ENCODE measurements at regions not wholly inside any gene's neighbourhood (a gene's known extent, or its start where the extent isn't known, plus 50 kb on each side); places are given as distances from the start of the nearest gene placed in this dataset.

GRCh38 chr9:28203036-28203435, 629.8 kb upstream of the C9orf72 start:
- no peaks in the 10 kb centered on the region for H3K9me3 ChIP-seq
- 72 to 83% methylated on average over 1 of the region's 1 CpG for WGBS, 2 donors
- no peak overlapping the region for H3K4me3 ChIP-seq
- intact Hi-C loops (cut with DNase I; ENCODE audit: low total_unique reads), result no loop called here
- no peaks in the 10 kb centered on the region for H3K27me3 ChIP-seq
- TF ChIP-seq CTCF (IDR thresholded peaks at IDR 0.05) (no peak), POLR2A (IDR thresholded peaks at IDR 0.05) (no peak)
- no peaks in the 10 kb centered on the region for H3K4me1 ChIP-seq
- no peak for DNase-seq
- no peak overlapping the region for H3K27ac ChIP-seq
- H3K36me3 ChIP-seq (ENCODE audit: low read depth, missing control alignments), result no peaks in the 10 kb centered on the region

- Histone ChIP-seq H3K4me3 (no peak overlapping the region), H3K27me3 (no peaks in the 10 kb centered on the region), H3K27ac (no peak overlapping the region), H3K4me1 (no peaks in the 10 kb centered on the region), H3K36me3 (ENCODE audit: low read depth, missing control alignments) (no peaks in the 10 kb centered on the region), H3K9me3 (no peaks in the 10 kb centered on the region)
- no peak for DNase-seq
- TF ChIP-seq POLR2A (IDR thresholded peaks at IDR 0.05), result no peak
- no peak for TF ChIP-seq CTCF (IDR thresholded peaks at IDR 0.05)
- intact Hi-C loops (cut with DNase I; ENCODE audit: low total_unique reads), result no loop called here
Observed at GRCh38 chr9:28206280-28206679, 633.0 kb upstream of the C9orf72 start.

- 20 to 41% methylated on average over 1 of the region's 1 CpG for WGBS, 2 donors
- intact Hi-C loops (cut with DNase I; ENCODE audit: low total_unique reads), result no loop called here
- Histone ChIP-seq H3K9me3 (no peaks in the 10 kb centered on the region), H3K4me3 (no peak overlapping the region), H3K4me1 (no peaks in the 10 kb centered on the region), H3K27ac (no peak overlapping the region), H3K27me3 (no peaks in the 10 kb centered on the region), H3K36me3 (ENCODE audit: low read depth, missing control alignments) (no peaks in the 10 kb centered on the region)
- DNase-seq, result no peak
- TF ChIP-seq CTCF (IDR thresholded peaks at IDR 0.05), result no peak
- TF ChIP-seq POLR2A (IDR thresholded peaks at IDR 0.05), result no peak
Observed at GRCh38 chr9:28207657-28208056, 634.4 kb upstream of the C9orf72 start.

- no peak for DNase-seq
- H3K36me3 ChIP-seq (ENCODE audit: low read depth, missing control alignments), result no peaks in the 10 kb centered on the region
- TF ChIP-seq POLR2A (IDR thresholded peaks at IDR 0.05) (no peak), CTCF (IDR thresholded peaks at IDR 0.05) (no peak)
- no peak overlapping the region for H3K4me3 ChIP-seq
- no peaks in the 10 kb centered on the region for H3K4me1 ChIP-seq
- WGBS, 2 donors, result 94 to 98% methylated on average over 3 of the region's 3 CpGs
- no peak overlapping the region for H3K27ac ChIP-seq
- H3K27me3 ChIP-seq, result no peaks in the 10 kb centered on the region
- H3K9me3 ChIP-seq, result no peaks in the 10 kb centered on the region
- intact Hi-C loops (cut with DNase I; ENCODE audit: low total_unique reads), result no loop called here
Observed at GRCh38 chr9:28209130-28209529, 635.8 kb upstream of the C9orf72 start.

- no peaks in the 10 kb centered on the region for H3K9me3 ChIP-seq
- no peaks in the 10 kb centered on the region for H3K27me3 ChIP-seq
- intact Hi-C loops (cut with DNase I; ENCODE audit: low total_unique reads), result no loop called here
- no peak for DNase-seq
- no peak for TF ChIP-seq CTCF (IDR thresholded peaks at IDR 0.05)
- no peak for TF ChIP-seq POLR2A (IDR thresholded peaks at IDR 0.05)
- no peak overlapping the region for H3K27ac ChIP-seq
- no peaks in the 10 kb centered on the region for H3K36me3 ChIP-seq (ENCODE audit: low read depth, missing control alignments)
- no peaks in the 10 kb centered on the region for H3K4me1 ChIP-seq
- no peak overlapping the region for H3K4me3 ChIP-seq
Observed at GRCh38 chr9:28212979-28213378, 639.7 kb upstream of the C9orf72 start.

Measured in testis (tissue), 2 donors.